T-helper 9 cell (primary cell): ENCODE measurements at regions not wholly inside any gene's neighbourhood (a gene's known extent, or its start where the extent isn't known, plus 50 kb on each side); places are given as distances from the start of the nearest gene placed in this dataset.

Source experiments
- DNase-seq: peaks from one replicate; pipeline ENCODE4 v3.0.0-alpha.2; 2020

DNA sequence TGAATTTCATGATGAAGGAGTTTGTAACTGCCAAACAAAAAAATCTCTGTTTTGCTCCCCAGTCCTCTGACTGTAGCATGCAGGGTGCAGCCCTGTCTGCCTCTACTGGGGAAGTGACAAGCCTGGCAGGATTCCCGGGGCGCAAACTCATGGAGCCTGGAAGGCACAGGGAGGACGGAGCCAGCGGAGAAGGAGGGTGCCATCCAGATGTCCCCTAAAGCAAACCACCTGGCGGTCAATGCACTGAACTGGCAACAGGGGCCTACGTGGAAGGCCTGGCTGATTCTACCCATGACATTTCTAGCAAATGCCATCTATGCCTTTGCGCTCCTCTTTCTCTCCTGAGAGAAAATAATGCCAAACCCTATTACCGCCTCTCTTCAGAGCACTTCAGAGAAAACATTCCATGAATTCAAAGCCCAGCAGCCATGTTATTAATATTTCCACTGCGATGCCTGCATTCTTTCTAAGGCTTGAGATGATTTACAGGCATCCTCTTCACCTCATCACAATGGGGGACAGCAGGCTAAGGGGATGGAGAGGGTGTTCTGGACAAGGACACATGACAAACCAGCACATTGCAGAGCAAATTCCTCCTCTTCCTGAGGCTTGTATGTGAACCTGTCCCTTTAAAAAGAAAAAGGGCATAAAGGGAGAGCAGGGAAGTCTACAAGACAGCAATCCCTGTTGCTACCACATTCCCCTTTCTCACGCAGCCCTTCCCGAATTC lies 329.3 kb upstream of the NOCT start:
- DNase-seq = no peak

DNA sequence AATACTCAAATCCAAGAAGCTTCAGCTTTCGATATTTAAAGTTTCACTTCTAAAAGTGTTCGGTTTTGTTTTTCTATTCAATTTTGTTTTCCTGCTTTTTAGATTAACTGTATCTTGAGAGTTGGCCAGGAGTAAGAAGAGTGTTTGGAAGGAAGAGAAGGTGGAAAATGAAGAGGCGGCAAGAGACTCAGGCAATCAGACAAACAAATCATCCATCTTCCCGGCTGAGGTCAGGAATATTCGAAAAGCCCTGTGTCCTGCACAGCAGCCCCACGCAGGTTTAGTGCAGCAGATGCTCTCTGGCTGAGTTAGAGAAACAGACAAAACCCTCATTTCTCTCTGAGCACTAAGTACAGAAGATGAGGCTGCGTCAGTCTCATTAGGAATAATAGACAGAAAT lies 330.3 kb upstream of the NOCT start:
- no peak for DNase-seq

DNA sequence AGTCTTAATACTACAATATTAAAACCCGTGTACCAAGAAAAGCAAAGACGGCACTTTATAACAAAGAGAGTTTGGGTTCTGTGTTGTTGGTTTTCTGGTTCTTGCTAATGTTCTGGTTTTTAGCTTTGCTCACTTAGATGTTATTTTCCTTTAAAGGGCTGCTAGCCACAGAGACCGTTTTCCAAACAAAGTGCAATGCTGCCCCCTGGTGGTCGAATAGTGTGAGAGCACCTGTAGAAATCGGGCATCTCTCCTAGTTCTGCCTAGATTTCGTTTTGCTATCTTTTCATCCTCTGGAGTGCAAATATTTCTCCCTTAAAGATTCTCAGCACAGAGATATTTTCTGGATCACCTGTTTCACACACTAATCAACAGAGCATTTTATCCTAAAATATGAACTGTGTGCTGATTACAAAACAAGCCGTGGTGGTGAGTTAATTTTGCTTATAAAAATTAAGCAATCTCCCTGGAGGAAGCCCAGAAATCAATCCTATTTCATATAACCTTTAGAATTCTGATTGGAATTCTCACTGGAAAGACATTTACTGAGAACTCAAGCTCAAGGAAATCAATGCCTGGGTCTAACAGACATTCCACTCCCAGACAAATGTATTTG lies 334.5 kb upstream of the NOCT start:
- peak; percentile 60 for DNase-seq

DNA sequence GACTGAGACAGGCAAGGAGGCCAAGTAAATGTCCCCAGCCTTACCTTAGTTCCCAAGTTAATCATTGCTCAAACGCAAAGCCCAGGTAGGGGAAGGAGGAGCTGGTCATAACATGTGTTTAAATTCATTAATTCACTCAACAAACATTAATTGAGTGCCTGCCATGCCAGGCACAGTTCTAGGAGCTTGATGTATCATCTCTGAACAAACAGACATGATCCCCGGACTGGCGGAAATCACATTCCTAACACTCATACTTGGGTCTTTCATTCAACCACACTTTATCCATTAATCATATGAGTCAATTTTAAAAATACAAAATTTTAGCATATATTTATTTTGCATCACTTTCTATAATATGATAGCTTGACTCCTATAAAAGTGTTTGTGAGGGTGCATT lies 335.3 kb upstream of the NOCT start:
- DNase-seq = no peak

DNA sequence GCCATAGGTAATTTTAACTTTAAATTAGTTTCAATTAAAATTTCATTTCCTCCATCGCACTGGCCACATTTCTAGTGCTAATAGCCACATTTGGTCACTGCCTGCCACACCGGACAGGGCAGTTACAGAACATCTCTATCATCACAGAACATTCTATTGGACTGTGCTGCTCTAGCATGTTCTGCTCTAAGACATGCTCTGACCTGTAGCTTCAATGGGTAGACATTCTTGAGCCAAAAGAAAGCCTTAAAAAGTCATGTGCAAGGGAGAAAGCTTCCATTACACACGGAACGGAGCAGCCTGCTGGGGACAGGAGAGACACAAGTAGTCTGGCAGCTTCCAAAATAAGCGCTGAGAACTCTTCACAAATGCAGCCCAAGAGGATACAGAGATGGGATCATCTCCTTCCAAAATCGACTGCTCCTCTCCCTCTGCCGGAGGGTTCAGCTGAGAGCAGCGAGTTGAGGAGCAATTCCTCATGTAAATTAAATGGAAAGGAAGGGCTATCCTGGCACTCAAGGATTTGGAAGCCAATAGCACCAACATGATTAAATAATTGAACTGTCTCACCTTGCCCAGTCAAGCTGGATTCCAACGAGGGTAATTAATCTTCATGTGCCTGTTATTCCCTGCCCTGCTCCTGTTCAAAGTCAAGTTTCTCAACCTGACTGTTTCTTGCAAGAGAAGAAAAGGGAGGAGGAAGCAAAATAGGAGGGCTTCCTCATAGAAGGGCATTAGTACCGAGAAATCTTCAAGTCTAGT lies 336.4 kb upstream of the NOCT start:
- no peak for DNase-seq

DNA sequence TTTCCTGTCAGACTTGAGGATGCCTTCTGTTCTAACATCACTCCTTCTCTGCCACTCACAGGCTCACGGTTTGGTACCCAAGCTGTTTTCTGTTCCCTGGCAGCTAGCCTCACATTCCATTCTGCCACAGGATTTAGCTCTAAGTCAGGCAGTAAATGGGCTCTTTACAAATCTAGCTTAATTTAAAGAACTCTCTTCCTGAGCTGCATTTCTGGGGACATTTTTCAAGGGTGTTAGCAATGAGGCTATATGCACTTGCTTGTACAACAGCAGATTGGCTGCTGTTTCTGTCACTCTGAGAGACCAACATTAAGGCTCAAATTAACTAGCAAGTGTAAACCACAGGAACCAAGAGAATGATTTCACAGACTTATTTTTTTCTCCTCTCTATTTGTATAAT lies 337.8 kb upstream of the NOCT start:
- no peak for DNase-seq

DNA sequence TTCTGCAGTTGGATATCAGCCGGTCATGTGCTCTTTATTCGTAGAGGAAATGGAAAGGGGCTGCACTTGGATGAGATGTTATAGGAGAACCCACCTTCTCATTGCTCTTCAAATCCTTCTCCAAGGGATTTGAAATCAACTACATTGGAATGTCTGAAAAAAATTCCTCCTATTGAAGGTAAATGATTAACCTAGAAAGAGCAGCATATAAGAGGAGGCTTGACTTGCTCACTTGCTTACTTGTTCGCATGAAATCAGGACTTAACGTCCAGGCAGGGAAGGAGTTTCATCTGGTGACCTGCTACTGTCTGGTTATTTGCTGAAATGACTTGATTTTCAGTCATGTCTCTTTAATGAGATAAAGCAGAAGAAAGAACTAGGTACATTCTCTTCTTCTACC lies 338.4 kb upstream of the NOCT start:
- no peak for DNase-seq

DNA sequence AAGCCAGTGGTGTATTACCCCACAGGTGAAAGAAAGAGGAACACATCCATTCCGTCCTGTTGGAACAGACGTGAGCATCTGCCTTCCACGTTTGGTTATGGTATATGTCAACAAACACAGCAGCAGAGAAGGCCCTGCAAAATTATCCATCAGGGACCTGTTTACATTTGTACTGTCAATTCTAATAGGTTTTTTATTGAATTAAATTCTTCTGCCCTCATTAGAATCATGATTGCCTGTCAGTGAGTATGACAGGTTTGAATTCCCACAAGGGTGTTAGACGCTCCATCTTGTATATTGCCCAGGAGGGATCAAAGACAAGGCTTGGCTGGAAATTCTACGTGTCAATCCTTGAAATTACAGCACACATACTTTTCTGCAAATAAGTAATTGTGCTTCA lies 339.9 kb upstream of the NOCT start:
- no peak for DNase-seq

DNA sequence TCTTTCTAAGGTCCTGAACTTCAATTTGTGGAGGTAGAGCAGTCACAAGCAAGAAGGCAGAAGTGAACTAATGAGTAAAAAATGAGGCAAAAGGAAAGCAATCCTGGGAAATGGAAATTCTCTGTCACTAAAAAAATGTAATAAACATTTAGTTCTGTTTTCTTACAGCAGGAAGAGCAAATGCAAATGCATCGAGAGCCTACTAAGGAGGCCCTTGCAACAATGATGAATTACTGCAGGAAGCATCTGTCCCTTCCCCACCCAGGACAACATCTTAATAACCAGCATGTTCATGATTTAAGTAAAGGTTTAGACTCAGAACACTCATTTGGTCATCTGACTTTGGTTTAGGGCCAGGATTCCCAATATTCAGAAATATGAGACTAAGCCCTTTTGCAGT lies 341.4 kb upstream of the NOCT start:
- no peak for DNase-seq

DNA sequence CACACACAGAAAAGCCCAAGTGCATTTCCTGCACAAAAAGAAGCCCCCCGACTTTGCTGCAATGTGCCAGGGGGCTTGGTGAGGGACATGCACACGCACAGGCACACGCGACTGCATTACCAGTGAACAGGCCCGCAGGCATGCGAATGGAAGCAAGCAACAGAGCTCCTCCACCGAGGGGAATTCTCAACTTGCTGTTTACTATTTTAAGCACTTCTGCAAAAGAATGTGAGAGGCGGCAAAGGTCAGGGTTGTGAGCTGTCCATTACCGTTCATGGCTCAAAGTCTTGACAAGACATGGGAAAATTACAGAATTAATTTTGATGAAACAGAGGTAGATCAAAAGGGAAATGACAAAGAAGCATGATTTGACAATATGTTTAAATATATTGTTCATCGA lies 342.5 kb upstream of the NOCT start:
- DNase-seq = no peak

DNA sequence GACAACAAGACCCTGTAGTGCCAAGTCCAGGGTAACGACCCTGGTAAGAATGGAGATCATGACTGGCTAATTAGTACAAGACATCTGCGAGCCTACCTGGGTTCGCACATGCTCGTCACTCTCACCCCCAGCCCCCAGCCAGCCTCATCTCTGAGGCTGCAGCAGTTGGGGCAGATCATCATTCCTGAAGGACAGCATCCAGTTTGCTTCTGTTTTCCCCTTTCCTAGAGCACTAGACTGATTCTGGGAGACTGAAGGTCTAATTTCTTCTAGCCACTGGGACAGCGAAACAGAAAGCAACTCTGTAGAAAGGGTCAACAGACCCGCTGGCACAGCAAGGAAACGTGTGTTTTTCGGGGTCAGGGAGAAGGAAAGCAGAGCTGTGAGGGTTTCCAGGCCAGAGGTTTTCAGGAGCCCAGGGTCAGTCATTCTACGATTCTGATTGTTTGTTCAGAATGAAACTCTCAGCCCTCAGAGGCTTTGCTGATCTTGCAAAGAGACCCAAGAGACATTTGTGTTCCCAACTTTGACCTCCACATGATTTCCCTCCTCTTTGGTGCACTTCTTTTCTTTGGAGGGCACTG lies 343.1 kb upstream of the NOCT start:
- no peak for DNase-seq

DNA sequence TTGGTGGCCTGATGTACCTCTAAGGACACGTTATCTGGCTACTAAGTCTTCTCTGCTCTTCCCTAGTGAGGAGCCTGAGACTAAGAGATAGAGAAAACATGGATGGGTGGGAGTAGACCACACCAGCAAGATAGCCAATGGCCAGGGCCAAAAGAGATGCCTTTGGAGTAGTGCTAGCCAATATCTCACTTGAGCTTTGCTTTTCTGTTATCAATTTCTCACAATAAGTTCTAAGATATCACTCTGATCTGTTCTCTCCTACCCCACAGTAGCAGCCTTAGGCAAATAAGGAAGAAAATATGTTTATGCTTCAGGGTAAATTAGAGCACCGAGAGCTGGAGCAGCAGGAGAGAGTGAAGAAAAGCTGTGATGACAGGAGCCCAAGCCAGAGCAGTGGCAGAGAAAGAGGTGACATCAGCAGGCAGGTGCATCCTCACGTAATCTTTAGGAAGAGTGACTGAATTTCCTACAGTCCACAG lies 343.9 kb upstream of the NOCT start:
- no peak for DNase-seq

DNA sequence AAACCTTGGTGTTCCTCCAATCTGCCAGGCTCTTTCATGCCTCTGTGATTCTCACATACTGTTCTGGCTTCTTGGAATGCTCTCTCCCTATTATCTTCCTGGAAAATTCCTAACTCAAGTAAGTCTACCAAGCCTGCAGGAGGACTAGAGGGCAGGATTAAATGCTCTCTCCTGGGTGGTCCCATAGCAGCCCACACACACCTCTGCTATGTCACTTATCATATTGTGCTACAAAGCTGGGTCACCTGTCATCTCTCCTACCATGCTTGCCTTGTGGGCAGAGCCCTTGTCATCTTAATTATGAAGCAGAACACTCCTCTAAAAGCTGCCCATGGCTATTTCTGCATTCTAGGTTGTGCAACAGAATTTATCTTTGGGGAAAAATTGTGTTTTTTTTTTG lies 344.5 kb upstream of the NOCT start:
- DNase-seq = no peak

DNA sequence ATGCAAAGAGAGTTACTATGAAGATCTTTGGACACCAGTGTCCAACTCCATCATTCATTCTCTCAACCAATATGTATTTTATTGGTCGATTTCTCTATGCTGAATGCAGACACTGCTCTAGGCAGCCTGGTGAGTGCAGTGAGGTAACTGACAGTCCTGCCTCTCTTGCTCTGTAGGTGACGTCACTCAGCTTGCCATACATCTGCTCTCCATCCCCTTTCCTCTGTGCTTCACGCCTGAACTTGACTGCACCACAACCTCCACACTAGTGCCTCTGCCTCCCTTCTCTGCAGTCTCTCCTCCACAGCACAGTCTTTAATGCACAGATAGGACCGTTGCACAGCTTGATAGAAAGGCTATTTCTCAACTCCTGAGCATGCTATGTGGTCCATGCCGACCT lies 344.9 kb upstream of the NOCT start:
- no peak for DNase-seq

DNA sequence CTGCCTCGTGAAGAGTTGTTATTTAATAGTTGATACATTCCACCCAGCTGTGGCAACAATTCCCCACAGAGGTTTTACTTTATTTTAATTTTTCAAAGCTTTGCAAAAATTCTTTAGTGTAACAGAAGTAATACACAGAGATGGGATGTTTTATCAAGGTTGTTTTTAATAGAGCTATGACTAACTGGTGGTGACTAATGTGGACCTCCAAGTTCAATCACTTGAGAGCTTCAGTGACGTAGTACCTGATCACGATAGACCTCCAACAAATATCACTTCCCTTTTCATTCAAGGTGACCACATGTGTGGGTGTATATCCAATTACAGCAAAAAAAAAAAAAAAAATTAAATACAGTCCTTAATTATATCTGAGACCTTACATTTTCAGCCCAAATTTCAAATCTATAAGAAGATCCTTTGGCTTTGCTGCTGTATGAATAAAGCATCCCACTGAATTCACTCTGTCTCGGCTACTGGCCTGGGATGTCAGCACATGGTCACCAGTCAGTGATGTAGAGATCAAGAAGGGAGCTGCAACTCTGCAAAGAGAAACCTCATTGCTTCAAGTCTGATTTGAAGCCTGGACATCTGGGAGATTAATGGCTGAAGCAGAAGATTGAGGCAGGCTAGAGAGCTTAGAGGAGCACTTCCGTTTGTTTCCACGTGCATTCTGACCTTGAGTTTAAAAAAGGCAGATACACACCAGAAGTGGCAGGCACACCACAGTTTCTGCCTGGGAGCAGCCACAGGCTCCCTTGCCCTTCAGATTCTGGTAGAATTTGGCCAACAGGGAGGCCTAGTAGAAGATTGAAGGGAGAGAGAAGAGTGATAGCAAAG lies 345.9 kb upstream of the NOCT start:
- DNase-seq = no peak

DNA sequence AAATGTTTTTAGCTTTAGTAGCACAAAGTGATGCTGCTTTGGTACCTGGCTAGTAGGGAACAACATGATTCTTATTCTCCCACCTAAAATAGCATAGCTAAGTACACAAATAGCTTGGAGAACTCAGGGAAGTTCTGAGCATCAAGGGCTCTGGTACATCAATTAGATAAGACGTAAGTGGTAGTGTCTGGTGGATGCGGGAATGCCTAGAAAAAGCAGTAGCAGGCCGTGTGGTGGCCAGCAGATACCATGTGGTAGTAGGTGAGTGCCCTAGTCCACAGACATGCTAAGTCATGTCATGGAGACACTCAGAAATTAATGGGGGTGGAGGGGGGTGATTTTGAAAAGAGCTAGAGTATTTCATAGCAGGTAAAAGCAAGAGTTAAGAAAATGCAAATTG lies 347.3 kb upstream of the NOCT start:
- no peak for DNase-seq

DNA sequence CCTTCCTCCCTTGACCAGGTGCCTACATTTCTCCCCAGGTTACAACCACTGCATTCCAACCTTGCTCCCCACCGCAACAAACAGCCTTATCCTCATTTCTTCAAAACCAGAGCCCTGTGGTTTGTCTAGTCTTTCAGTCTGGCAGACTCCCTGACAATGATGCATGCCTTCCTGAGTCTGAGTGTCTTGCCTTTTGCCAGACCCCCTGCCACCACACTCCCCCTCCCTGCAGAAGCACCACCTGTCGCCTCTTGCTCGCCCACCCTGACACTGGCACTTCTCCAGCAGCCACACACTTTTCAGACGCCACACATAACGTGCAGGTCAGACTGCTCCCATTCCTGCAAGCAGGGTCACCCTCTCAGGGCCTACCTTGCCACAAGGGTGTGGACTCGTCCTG lies 349.2 kb upstream of the NOCT start:
- DNase-seq = no peak

DNA sequence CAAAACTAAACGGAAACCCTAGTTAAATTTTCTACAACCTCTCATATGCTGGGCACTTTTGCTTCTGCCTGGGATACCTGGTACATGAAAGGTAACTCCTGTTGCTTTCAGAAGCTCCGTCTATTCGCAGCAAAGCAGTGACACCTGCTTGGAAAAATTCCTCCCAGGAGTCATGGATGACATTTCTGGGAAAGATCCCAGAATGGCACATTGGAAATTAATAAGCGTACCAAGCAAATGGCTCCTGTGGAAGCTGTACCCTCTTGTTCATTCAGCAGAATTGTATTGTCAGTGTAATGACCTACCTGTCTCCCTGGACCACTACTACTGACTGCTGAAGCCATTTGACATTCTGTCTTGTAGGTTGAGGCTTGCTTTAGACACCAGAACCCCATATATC lies 349.7 kb upstream of the NOCT start:
- no peak for DNase-seq

DNA sequence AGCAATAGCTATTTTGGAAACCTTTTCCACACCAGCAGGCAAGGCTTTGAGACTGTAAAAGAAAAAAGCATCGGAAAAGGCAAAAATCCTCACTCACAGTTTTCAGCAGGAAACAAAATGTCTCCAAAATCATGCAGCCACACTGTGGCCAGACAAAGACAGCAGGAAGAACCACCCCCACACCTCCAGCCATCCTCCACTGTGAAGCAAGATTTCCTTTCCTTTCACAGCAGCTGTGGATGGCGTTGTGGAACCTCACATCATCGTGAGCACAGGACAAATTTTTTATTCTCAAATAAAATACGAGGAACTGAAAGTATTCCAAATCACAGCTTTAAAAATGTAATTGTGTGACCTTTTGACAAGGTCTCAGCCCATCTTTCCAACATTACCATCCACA lies 351.7 kb upstream of the NOCT start:
- DNase-seq = no peak

DNA sequence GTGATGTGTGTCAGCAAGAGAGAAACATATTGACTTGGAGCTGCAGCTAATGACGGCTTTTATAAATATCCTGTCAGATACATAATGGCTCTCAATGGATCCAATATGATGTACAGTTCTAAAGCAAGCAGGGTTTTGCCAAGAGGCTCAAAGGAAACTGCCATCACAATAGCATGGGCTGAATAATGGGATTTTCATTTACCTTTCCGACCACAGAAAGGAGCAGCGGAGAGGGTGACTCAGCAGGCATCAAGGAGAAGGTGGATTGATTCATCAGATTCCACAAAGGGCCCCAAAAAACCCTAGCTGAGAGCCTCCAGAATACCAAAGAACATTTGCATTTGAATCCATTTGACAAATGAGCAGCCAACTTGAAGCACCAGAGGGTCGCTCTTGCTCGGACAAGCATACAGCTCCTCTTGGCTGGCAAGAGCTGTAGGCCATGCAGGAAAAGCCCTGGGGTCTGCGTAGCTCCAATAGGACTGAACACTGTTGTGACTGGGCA lies 355.7 kb upstream of the NOCT start:
- no peak for DNase-seq

DNA sequence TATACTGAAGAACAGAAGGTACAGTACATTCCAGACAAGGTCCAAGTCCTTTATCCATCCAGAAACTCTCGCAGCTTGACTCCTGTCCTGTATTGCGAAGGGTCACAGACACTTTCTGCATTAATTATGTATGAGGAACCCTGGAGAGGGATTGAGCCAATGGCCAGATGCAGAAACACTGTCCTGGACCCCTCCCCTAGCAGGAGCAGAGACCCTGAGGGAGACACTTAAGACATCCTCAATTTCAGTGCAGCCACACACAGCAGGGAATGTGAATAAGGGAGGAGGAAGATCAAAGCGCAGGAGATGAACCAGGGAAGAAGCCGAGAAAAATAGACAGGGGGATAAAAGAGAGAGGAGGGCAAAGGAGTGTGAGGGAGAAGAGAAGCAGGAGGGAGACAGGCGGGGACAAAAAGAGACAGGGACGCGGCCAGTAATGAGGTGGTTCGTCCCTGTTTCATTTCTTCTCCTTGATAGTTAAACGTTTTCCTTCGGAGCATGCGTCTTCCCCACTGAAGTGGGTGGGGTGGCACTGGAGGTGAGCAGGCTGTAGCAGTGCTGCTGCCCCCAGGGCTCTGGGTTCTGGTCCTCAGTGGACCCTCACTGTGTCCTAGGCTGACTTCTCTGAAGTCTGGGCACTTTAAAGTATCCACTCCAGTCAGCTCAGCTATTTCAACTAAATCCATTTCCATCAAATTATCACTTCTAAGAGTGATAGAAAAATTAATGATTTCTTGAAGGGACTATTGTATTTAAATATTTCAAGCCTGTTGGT lies 356.4 kb upstream of the NOCT start:
- DNase-seq = no peak

DNA sequence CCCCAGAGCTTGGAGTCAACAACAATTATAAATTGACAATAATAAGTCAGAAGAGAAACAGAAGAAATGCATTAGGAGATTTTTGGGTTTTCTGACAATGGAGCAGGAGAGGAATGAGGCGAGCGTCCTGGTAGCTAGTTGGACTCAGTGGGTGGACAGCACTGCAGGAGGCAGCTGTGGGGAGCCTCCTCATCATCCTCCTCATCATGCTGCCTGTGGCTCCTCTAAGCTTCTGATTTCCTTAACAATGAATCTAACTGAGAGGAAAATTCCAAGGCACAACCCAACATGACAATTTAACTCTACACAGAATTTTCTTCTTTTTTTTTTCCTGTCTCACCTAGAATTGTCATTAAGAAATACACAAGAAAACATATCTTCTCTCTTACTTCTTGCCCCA lies 357.1 kb upstream of the NOCT start:
- DNase-seq = no peak
